K562 (cell line): ENCODE measurements at regions not wholly inside any gene's neighbourhood (a gene's known extent, or its start where the extent isn't known, plus 50 kb on each side); places are given as distances from the start of the nearest gene placed in this dataset.

ENCODE experiments used
- ATAC-seq: fragments of 200-7000 bp; cut with Tn5 transposase; 3 replicates; pipeline ENCODE4 v1.9.1; 2020; ENCODE audit warnings: moderate library complexity
- BruUV-seq: library from RNA; stranded (reverse); fragments of 400-500 nt; replicated peaks from 2 replicates; lab custom pipeline; 2021; lab: Mats Ljungman, UMichigan
- CTCF ChIA-PET: fragments of 300-600 bp; formaldehyde crosslinking; extraction: SDS; loops from one replicate; lab custom pipeline; 2021; ENCODE audit warnings: low intra/inter-chr PET ratio; lab: Yijun Ruan, JAX
- POLR2A ChIA-PET: fragments of 300-600, 350-650 bp; sonication (Branson Sonifier 250); formaldehyde crosslinking; extraction: SDS; loops from one replicate; lab custom pipeline; 2021; ENCODE audit warnings: antibody characterized with exemption, inconsistent platforms; lab: Yijun Ruan, JAX
- DNase-seq, 4 experiments: peaks; one replicate each; pipeline versions ENCODE4 v3.0.0 to v3.0.0-alpha.2; 2011 to 2018; ENCODE audit warnings: low spot score in 3 of 4, mixed read lengths in 3 of 4; ENCODE audit errors: extremely low read depth in 1 of 4
- FAIRE-seq: peaks from 2 replicates; lab custom pipeline; 2011; peaks lifted over from hg19 to GRCh38; lab: Jason Lieb, UNC
- H2AFZ ChIP-seq: 2 replicates; pipeline ENCODE4 v1.6.0; 2011; ENCODE audit warnings: low read depth, low read length, control low read depth, inconsistent platforms
- H3K27ac ChIP-seq: fragments of 200-600 bp; 3 replicates; pipeline ENCODE4 v1.8.0; 2011; ENCODE audit warnings: low read depth, mild to moderate bottlenecking, control low read depth, inconsistent platforms, low read length, moderate library complexity, mixed read lengths; ENCODE audit errors: extremely low read depth
- H3K27me3 ChIP-seq, 2 experiments: fragments of 300-600 bp in 1 of 2; 2 replicates in 1 of 2; 3 replicates in 1 of 2; pipeline versions ENCODE4 v1.6.0 to v1.8.0; 2011; ENCODE audit warnings: inconsistent platforms in 2 of 2, low read length in 2 of 2, mild to moderate bottlenecking in 1 of 2, mixed read lengths in 1 of 2, moderate library complexity in 1 of 2; ENCODE audit not compliant: control insufficient read depth in 2 of 2, insufficient read depth in 2 of 2
- H3K36me3 ChIP-seq: fragments of 300-600 bp; 3 replicates; pipeline ENCODE4 v1.8.0; 2011; ENCODE audit warnings: mild to moderate bottlenecking, low read length, inconsistent platforms; ENCODE audit not compliant: control insufficient read depth, insufficient read depth
- H3K4me1 ChIP-seq, 2 experiments: fragments of 200-600 bp in 1 of 2; replicated peaks in 1 of 2; 2 replicates in 1 of 2; 3 replicates in 1 of 2; pipeline versions ENCODE4 v1.5.1 to v1.8.0; 2011; ENCODE audit warnings: inconsistent platforms in 2 of 2, low read length in 2 of 2, mild to moderate bottlenecking in 1 of 2, mixed read lengths in 1 of 2, moderate library complexity in 1 of 2; ENCODE audit not compliant: control insufficient read depth in 2 of 2, insufficient read depth in 2 of 2
- H3K4me2 ChIP-seq: 2 replicates; pipeline ENCODE4 v1.6.1; 2011; ENCODE audit warnings: low read length, control low read depth, inconsistent platforms, mixed read lengths; ENCODE audit not compliant: insufficient read depth
- H3K4me3 ChIP-seq: fragments of 200-600 bp; sonication (generic), shearing (Covaris generic); 2 replicates; pipeline ENCODE4 v1.5.1; 2016; ENCODE audit warnings: control low read depth, inconsistent platforms
- H3K79me2 ChIP-seq: fragments of 200-600 bp; 3 replicates; pipeline ENCODE4 v1.8.0; 2011; ENCODE audit warnings: low read length, inconsistent platforms; ENCODE audit not compliant: control insufficient read depth, insufficient read depth
- H3K9ac ChIP-seq, 2 experiments: 2 replicates each; pipeline versions ENCODE4 v1.6.0 to v1.6.1; 2011; ENCODE audit warnings: low read depth in 2 of 2, low read length in 2 of 2, control low read depth in 1 of 2, inconsistent platforms in 1 of 2, mild to moderate bottlenecking in 1 of 2, mixed read lengths in 1 of 2; ENCODE audit not compliant: insufficient read depth in 1 of 2
- H3K9me1 ChIP-seq: one replicate; pipeline ENCODE4 v1.6.0; 2011; ENCODE audit warnings: inconsistent platforms, mild to moderate bottlenecking, low read length, moderate library complexity; ENCODE audit not compliant: control insufficient read depth, insufficient read depth
- H3K9me3 ChIP-seq: replicated peaks from 2 replicates; pipeline ENCODE4 v1.5.1; 2011; ENCODE audit warnings: low read depth, low read length, inconsistent platforms; ENCODE audit not compliant: control insufficient read depth, insufficient read depth
- H4K20me1 ChIP-seq: replicated peaks from 2 replicates; pipeline ENCODE4 v1.6.1; 2011; ENCODE audit warnings: low read length, inconsistent platforms, mixed read lengths; ENCODE audit not compliant: control insufficient read depth, insufficient read depth
- GABPB1 ChIP-seq: sonication (generic); formaldehyde crosslinking; IDR thresholded peaks from 2 replicates; pipeline ENCODE4 v1.8.0; 2022; ENCODE audit warnings: mild to moderate bottlenecking, missing genetic modification reagents
- GABPB2 ChIP-seq: fragments of 250-450 bp; sonication (Bioruptor Pico); conservative IDR thresholded peaks from 2 replicates; pipeline ENCODE4 v1.5.1; 2021; ENCODE audit warnings: mild to moderate bottlenecking
- HMG20A ChIP-seq: fragments of 450-650 bp; formaldehyde crosslinking; conservative IDR thresholded peaks from 2 replicates; pipeline ENCODE4 v1.4.0; 2020; ENCODE audit warnings: mild to moderate bottlenecking, mixed read lengths
- SRSF9 ChIP-seq: fragments of 200-400 bp; formaldehyde crosslinking; IDR thresholded peaks from 2 replicates; pipeline ENCODE4 v1.6.1; 2017; ENCODE audit warnings: low read depth, low read length, borderline replicate concordance
- TCFL5 ChIP-seq: fragments of 250-450 bp; sonication (Bioruptor Pico); conservative IDR thresholded peaks from 2 replicates; pipeline ENCODE4 v1.6.1; 2021; ENCODE audit warnings: mild to moderate bottlenecking, moderate library complexity, matching md5 sums
- TRIM28 ChIP-seq: fragments of 450-650 bp; IDR thresholded peaks from 2 replicates; pipeline ENCODE4 v1.6.1; 2017
- ZNF263 ChIP-seq: sonication (generic); formaldehyde crosslinking; IDR thresholded peaks from 2 replicates; pipeline ENCODE4 v1.8.0; 2022; ENCODE audit warnings: mild to moderate bottlenecking, missing genetic modification reagents, borderline replicate concordance
- WGBS: fragments of 100-300 bp; shearing (Covaris generic); methylation state at CpG from one replicate; pipeline ENCODE4 v1.1.6; 2016; ENCODE audit warnings: low coverage, mixed read lengths; ENCODE audit not compliant: insufficient coverage; ENCODE audit errors: missing lambda C conversion rate; 5-methylcytosine and 5-hydroxymethylcytosine counted together
- in situ Hi-C: fragments of 300-500 bp; cut with MboI; formaldehyde crosslinking; loops from 4 replicates; pipeline ENCODE4 v1.15.0; 2018; ENCODE audit warnings: inconsistent platforms, mixed read lengths
- intact Hi-C: fragments of 100-400 bp; cut with micrococcal nuclease; formaldehyde crosslinking; loops from 2 replicates; pipeline ENCODE4 v1.14.2; 2022
- TF ChIP-seq, protein P1 (sequence below): sonication (generic); formaldehyde crosslinking; IDR thresholded peaks from 2 replicates; pipeline ENCODE4 v1.8.1; 2022; ENCODE audit warnings: missing genetic modification reagents
- TF ChIP-seq, protein P2 (sequence below), 2 experiments: fragments of 150-350 bp in 1 of 2; IDR thresholded peaks; 2 replicates each; pipeline ENCODE4 v1.6.1; 2012 to 2016; ENCODE audit warnings: low read depth in 2 of 2, low read length in 2 of 2, mild to moderate bottlenecking in 1 of 2, moderate library complexity in 1 of 2
- TF ChIP-seq, protein P3 (sequence below): sonication (generic); formaldehyde crosslinking; IDR thresholded peaks from 2 replicates; pipeline ENCODE4 v1.8.0; 2022; ENCODE audit warnings: missing genetic modification reagents, mild to moderate bottlenecking, moderate library complexity, borderline replicate concordance

DNA sequence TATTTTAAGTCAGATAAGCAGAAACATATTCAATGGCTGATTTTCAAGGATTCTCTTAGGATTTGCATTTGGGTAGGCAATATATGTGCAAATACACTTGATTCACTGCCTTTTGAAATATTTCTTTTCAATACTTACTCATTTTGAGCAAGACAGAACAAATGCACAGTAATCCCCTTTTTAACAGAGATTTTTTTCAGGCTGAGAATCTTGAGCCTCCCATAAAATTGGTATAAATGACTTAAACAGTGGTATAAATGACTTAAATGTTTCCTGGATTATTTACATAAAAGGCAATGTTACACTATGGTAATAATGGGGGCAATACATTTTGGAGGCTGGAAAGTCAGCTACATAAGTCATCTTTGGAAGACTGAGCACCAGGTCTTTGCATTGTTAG lies 389.0 kb downstream of the OLFM4 start (continued):
- TF ChIP-seq, protein P1, sequence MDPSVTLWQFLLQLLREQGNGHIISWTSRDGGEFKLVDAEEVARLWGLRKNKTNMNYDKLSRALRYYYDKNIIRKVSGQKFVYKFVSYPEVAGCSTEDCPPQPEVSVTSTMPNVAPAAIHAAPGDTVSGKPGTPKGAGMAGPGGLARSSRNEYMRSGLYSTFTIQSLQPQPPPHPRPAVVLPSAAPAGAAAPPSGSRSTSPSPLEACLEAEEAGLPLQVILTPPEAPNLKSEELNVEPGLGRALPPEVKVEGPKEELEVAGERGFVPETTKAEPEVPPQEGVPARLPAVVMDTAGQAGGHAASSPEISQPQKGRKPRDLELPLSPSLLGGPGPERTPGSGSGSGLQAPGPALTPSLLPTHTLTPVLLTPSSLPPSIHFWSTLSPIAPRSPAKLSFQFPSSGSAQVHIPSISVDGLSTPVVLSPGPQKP (CRISPR knock-in tag) = no peak

DNA sequence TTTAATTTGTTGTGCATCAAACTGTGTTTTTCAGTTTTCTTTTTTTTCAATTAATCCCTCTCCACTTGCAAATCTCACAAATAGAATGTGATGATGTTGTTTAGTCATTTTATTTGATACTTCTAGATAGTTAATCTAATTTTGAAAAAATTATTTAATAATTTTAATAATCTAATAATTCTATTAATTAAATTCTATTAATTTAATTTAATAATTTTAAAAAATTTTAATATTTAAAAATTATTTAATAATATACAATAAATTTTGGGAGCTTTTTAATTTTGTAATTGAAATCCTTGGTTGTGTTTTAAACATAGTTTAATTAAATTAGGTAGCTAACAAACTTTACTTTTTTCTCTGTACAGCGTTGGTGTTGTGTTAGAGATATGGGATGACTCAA lies 393.8 kb downstream of the OLFM4 start:
- 0% methylated on average over 1 of the region's 1 CpG for WGBS
- Histone ChIP-seq H3K36me3 (no peaks in the 10 kb centered on the region), H3K9me3 (no peaks in the 10 kb centered on the region), H3K9ac (no peak overlapping the region), H3K4me2 (no peak overlapping the region), H3K4me3 (no peak overlapping the region), H3K79me2 (no peaks in the 10 kb centered on the region), H3K9me1 (no peaks in the 10 kb centered on the region), H3K27ac (no peak overlapping the region), H3K4me1 (no peaks in the 10 kb centered on the region), H3K27me3 (no peaks in the 10 kb centered on the region), H4K20me1 (no peaks in the 10 kb centered on the region), H2AFZ (no peak overlapping the region)
- ChIA-PET CTCF (no interaction called here), POLR2A (no interaction called here)
- DNase-seq (no peak), ATAC-seq (no peak), FAIRE-seq (no peak)
- no peak for TF ChIP-seq GABPB2 (CRISPR knock-in tag)
- TF ChIP-seq TRIM28 = no peak
- BruUV-seq = no TSS peak
- in situ Hi-C loops (no loop called here), intact Hi-C loops (no loop called here)

DNA sequence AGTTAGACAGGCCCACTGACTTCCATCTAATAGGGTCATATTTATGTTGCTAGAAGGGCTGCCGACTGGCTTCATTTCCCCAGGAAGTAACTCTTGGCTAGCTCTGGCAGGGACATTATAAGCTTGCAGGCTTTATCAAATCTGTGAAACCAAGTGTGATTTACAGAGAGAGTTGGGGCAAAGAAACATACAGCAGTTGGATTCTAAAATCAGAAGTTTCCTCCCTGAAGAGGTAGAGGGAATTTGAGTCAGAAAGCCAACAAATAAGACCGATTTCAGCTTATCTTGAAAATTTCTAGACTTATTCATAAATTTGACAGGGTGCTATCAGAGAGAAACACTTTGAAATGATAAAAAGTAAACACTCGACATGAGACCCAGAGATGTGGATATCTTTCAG lies 407.8 kb downstream of the OLFM4 start:
- no peak for FAIRE-seq
- intact Hi-C loops = no loop called here
- Histone ChIP-seq H2AFZ (no peak overlapping the region), H3K36me3 (no peaks in the 10 kb centered on the region), H3K27ac (no peak overlapping the region), H3K9me1 (no peaks in the 10 kb centered on the region), H3K9ac (no peak overlapping the region), H3K79me2 (no peaks in the 10 kb centered on the region), H3K4me2 (no peak overlapping the region), H3K4me1 (no peaks in the 10 kb centered on the region), H3K9me3 (no peaks in the 10 kb centered on the region), H3K27me3 (no peaks in the 10 kb centered on the region), H4K20me1 (no peaks in the 10 kb centered on the region), H3K4me3 (no peak overlapping the region)
- WGBS = 0% methylated on average over 3 of the region's 3 CpGs
- ATAC-seq = no peak
- DNase-seq = no peak
- in situ Hi-C loops = no loop called here
- ChIA-PET CTCF (no interaction called here), POLR2A (no interaction called here)
- BruUV-seq = no TSS peak
- TF ChIP-seq HMG20A (CRISPR knock-in tag) = no peak
- TF ChIP-seq, protein P2, sequence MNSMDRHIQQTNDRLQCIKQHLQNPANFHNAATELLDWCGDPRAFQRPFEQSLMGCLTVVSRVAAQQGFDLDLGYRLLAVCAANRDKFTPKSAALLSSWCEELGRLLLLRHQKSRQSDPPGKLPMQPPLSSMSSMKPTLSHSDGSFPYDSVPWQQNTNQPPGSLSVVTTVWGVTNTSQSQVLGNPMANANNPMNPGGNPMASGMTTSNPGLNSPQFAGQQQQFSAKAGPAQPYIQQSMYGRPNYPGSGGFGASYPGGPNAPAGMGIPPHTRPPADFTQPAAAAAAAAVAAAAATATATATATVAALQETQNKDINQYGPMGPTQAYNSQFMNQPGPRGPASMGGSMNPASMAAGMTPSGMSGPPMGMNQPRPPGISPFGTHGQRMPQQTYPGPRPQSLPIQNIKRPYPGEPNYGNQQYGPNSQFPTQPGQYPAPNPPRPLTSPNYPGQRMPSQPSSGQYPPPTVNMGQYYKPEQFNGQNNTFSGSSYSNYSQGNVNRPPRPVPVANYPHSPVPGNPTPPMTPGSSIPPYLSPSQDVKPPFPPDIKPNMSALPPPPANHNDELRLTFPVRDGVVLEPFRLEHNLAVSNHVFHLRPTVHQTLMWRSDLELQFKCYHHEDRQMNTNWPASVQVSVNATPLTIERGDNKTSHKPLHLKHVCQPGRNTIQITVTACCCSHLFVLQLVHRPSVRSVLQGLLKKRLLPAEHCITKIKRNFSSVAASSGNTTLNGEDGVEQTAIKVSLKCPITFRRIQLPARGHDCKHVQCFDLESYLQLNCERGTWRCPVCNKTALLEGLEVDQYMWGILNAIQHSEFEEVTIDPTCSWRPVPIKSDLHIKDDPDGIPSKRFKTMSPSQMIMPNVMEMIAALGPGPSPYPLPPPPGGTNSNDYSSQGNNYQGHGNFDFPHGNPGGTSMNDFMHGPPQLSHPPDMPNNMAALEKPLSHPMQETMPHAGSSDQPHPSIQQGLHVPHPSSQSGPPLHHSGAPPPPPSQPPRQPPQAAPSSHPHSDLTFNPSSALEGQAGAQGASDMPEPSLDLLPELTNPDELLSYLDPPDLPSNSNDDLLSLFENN (IDR thresholded peaks at IDR 0.05; ENCODE audit: low read depth in 2 of 2, low read length in 2 of 2) = no peak
- TF ChIP-seq TCFL5 (CRISPR knock-in tag) = no peak
- TF ChIP-seq, protein P3, sequence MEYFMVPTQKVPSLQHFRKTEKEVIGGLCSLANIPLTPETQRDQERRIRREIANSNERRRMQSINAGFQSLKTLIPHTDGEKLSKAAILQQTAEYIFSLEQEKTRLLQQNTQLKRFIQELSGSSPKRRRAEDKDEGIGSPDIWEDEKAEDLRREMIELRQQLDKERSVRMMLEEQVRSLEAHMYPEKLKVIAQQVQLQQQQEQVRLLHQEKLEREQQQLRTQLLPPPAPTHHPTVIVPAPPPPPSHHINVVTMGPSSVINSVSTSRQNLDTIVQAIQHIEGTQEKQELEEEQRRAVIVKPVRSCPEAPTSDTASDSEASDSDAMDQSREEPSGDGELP (CRISPR knock-in tag) = no peak
- no peak for TF ChIP-seq SRSF9
- TF ChIP-seq GABPB1 (CRISPR knock-in tag) = no peak
- TF ChIP-seq ZNF263 (CRISPR knock-in tag) = no peak
